Duodenal mucosa (tissue), 2 donors: ENCODE measurements at regions not wholly inside any gene's neighbourhood (a gene's known extent, or its start where the extent isn't known, plus 50 kb on each side); places are given as distances from the start of the nearest gene placed in this dataset.

Source experiments
- H3K27ac ChIP-seq: one replicate; pipeline ENCODE4 v1.7.0; 2013; ENCODE audit warnings: low read depth, low read length
- H3K27me3 ChIP-seq, 2 donors: one replicate each; pipeline ENCODE4 v1.7.0; 2013; ENCODE audit warnings: low read length in 2 of 2, control low read depth in 1 of 2; ENCODE audit not compliant: insufficient read depth in 2 of 2, control insufficient read depth in 1 of 2
- H3K36me3 ChIP-seq, 2 donors: one replicate each; pipeline ENCODE4 v1.7.0; 2013; ENCODE audit warnings: low read length in 2 of 2, control low read depth in 1 of 2; ENCODE audit not compliant: insufficient read depth in 2 of 2, control insufficient read depth in 1 of 2
- H3K4me1 ChIP-seq, 2 donors: one replicate each; pipeline ENCODE4 v1.7.0; 2013; ENCODE audit warnings: low read length in 2 of 2, control low read depth in 1 of 2; ENCODE audit not compliant: insufficient read depth in 2 of 2, control insufficient read depth in 1 of 2
- H3K4me3 ChIP-seq, 2 donors: one replicate each; pipeline ENCODE4 v1.7.0; 2013; ENCODE audit warnings: low read length in 2 of 2, low read depth in 1 of 2
- H3K9ac ChIP-seq, 2 donors: one replicate each; pipeline ENCODE4 v1.7.0; 2013; ENCODE audit warnings: low read length in 2 of 2, low read depth in 1 of 2
- H3K9me3 ChIP-seq, 2 donors: one replicate each; pipeline ENCODE4 v1.7.0; 2013; ENCODE audit warnings: low read length in 2 of 2, control low read depth in 1 of 2; ENCODE audit not compliant: control insufficient read depth in 1 of 2

DNA sequence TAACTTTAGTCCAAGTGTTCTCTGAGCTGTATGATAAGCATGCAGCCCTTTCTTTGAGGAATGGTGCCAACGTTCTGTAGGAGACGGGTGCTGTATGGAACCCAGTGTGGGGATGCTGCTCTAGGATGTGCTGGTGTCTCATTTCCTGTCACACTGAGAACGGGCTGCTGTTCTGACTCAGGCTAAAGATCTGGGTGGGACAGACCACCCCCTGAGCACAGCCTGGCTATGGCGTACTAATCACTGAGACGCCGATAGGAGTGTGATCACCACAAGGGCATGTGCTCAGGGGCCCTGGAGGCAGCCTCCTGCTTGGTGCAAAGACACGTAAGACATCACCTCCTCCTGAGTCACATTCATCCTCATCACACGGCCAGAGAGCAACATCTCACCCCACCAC, 240.4 kb downstream of the IRX2 start:
- Histone ChIP-seq H3K4me1 (no peaks in the 10 kb centered on the region), H3K27ac (no peak overlapping the region), H3K36me3 (no peaks in the 10 kb centered on the region), H3K9me3 (no peaks in the 10 kb centered on the region), H3K9ac (no peak overlapping the region), H3K27me3 (no peaks in the 10 kb centered on the region), H3K4me3 (no peak overlapping the region)

DNA sequence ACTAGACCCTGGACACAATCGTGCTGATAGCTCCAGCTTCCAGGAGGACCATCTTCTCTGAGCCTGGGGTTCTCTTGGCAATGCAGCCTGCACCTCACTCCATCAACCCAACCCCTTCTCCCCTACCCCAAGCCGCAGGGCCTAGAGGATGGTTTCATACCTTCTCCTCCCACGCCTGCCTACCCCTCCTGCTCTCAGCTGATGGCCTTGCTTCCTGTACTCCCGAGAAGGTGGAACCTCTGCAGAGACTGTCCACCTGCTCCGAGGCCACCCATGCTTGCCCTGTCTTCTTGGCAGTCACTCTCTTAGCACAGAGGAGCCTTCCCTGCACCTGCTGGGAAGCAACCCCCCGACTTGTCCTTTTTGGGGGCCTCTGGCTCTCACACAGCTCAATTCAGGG, 241.9 kb downstream of the IRX2 start:
- H3K27ac ChIP-seq = no peak overlapping the region
- no peaks in the 10 kb centered on the region for H3K27me3 ChIP-seq
- H3K9ac ChIP-seq = no peak overlapping the region
- H3K4me3 ChIP-seq = no peak overlapping the region
- no peaks in the 10 kb centered on the region for H3K36me3 ChIP-seq
- no peaks in the 10 kb centered on the region for H3K9me3 ChIP-seq
- H3K4me1 ChIP-seq = no peaks in the 10 kb centered on the region

DNA sequence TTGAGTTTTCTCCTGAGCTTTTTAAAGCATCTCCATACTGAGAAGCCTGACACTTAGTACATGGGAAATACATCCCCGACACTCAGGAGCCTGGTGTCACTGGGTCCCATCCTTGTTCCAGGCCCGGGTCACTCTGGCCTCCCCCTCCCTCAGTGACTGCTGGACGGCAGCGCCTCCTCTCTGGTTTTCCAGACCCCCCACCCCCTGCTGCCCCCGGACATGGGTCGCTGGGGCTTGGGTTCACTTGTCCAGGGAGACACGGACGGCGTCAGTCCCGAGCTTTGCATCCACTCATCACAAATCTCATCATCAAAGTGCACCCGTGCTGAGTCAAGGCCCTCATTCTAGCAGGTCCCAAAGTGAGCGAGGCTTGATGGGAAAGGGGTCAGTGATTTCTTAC, 243.0 kb downstream of the IRX2 start:
- no peak overlapping the region for H3K9ac ChIP-seq
- H3K27ac ChIP-seq = no peak overlapping the region
- no peak overlapping the region for H3K4me3 ChIP-seq
- H3K36me3 ChIP-seq = no peaks in the 10 kb centered on the region
- H3K27me3 ChIP-seq = no peaks in the 10 kb centered on the region
- H3K4me1 ChIP-seq = no peaks in the 10 kb centered on the region
- H3K9me3 ChIP-seq = no peaks in the 10 kb centered on the region

DNA sequence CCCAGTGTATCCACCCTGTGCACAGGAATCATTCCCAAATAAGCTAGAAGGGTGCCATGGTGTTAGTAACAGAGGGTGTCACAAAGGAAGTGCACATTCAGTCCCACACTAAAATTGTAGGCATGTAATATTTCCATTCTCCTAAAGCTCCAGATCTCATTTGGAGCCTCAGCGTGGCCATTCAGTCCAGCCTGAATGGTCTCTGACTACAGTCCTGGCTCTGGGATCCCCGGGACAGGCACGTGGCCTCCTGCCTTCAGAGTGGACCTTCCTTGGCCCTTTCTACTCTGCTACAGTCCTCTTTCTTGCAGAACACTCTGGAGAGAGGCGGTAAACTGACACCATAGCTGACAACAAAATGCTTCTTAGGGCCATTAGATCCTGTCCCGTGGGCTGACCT, 243.9 kb downstream of the IRX2 start:
- Histone ChIP-seq H3K27ac (no peak overlapping the region), H3K9ac (no peak overlapping the region), H3K4me1 (no peaks in the 10 kb centered on the region), H3K27me3 (no peaks in the 10 kb centered on the region), H3K9me3 (no peaks in the 10 kb centered on the region), H3K4me3 (no peak overlapping the region), H3K36me3 (no peaks in the 10 kb centered on the region)

DNA sequence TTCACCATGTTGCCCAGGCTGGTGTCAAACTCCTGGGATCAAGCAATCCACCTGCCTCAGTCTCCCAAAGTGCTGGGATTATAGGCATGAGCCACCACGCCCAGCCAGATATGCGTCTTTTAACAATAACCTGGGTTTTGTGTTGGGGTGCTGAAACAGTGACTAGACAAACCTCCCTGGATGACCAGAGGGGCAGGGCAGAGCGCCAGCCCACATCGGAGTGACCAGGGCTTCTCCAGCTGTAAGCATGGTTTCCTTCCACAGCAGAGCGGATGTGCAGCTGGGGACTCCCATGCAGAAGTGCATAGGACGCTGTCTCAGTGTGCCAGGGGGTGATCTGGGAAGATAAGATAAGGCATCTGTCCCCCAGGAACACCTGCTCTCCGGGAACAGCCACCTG, 244.9 kb downstream of the IRX2 start:
- Histone ChIP-seq H3K36me3 (no peaks in the 10 kb centered on the region), H3K27me3 (no peaks in the 10 kb centered on the region), H3K4me1 (no peaks in the 10 kb centered on the region), H3K9me3 (no peaks in the 10 kb centered on the region), H3K27ac (no peak overlapping the region), H3K9ac (no peak overlapping the region), H3K4me3 (no peak overlapping the region)

DNA sequence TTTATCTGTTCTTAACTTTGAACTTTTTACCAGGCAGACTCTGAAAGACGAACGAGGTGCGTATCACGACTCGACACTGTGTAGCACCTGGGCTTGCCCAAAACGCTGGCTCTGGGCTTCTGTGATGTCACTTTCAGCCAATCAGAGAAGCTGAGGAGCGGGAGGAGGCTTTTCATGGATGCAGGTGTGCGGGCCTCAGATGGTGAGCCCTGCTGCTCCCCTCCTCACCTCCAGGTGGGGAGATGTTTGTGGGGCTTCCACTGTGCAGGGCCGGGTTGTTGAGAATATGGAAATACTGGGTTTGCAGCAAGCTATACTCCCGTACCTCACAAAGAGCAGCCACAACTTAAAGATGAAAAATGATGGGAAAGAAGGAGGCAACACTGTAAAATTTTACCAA, 246.3 kb downstream of the IRX2 start:
- Histone ChIP-seq H3K27ac (no peak overlapping the region), H3K9ac (no peak overlapping the region), H3K9me3 (peaks cover 0 to 6% of the 10 kb centered on the region in 2 donors), H3K27me3 (no peaks in the 10 kb centered on the region), H3K4me1 (no peaks in the 10 kb centered on the region), H3K4me3 (no peak overlapping the region), H3K36me3 (no peaks in the 10 kb centered on the region)

DNA sequence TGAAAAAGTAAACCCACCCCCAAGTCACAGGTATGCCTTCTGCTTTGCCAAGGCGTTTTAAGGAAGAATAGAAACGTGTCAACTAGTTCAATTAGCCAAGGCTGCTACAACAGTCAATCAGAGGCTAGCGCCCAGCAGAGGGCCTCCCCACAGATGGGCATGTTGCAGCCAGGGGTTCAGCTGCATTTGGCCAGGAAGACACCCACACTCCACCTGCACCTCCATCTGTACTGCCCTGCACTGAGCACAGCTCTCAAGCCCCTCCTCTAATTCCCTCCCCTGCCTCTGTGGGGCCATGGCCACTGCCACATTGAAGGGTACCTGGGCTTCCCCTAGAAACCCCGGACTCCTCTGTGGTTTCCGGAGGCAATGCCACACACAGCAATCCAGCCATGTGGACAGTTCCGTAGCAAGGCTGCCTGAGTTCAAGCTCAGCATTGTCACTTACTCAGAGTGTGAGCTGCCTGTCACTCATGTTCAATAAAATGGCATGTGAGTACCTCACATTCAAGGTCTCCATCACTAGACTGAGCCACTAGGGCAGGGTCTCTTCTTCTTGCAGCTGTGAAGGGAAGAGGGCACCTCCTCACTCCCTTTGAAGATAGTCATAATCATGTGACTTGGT, 248.4 kb downstream of the IRX2 start:
- Histone ChIP-seq H3K27ac (no peak overlapping the region), H3K4me1 (no peaks in the 10 kb centered on the region), H3K4me3 (no peak overlapping the region), H3K9me3 (peaks cover 0 to 6% of the 10 kb centered on the region in 2 donors), H3K9ac (no peak overlapping the region), H3K27me3 (no peaks in the 10 kb centered on the region), H3K36me3 (no peaks in the 10 kb centered on the region)

DNA sequence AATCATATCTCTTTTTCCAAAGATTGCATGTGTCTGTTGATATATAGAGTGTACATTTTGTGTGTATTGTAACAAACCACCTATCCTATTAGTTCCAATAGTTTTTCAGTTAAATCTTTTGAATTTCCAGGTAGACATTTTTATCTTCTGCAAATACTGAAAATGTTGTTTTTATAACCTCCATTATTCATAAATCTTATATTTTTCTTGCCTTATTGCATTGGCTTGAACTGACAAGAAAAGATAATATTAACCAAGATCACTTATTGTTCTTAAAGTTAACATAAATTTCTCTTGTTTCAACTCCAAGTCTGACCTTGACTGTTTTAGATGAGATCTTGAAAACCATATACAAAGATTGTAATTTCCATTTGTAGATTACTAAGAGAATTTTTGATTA, 251.6 kb downstream of the IRX2 start:
- Histone ChIP-seq H3K27ac (no peak overlapping the region), H3K9me3 (peaks cover 0 to 6% of the 10 kb centered on the region in 2 donors), H3K36me3 (no peaks in the 10 kb centered on the region), H3K27me3 (no peaks in the 10 kb centered on the region), H3K4me1 (no peaks in the 10 kb centered on the region), H3K9ac (no peak overlapping the region), H3K4me3 (no peak overlapping the region)

DNA sequence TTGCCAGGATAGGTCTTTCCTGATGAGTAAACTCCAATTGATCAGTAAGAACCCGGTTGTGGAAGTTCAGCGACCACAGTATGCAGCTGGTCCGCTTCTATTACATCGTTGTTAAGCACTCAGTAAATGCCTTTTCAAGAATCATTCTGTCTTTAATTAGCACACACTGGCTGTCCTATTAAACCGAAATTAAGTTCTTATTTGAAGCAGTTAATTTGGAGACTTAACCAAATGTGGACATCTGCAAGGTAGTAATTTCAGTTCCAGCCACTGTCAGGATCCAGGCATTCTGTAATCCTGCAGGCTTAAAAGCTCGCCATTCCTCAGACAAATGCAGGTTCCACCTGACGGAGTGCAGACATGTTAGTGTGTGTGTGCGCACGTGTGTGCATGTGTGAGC, 254.6 kb downstream of the IRX2 start:
- Histone ChIP-seq H3K9me3 (peaks cover 0 to 13% of the 10 kb centered on the region in 2 donors), H3K4me1 (no peaks in the 10 kb centered on the region), H3K9ac (no peak overlapping the region), H3K27ac (no peak overlapping the region), H3K27me3 (no peaks in the 10 kb centered on the region), H3K4me3 (no peak overlapping the region), H3K36me3 (no peaks in the 10 kb centered on the region)

DNA sequence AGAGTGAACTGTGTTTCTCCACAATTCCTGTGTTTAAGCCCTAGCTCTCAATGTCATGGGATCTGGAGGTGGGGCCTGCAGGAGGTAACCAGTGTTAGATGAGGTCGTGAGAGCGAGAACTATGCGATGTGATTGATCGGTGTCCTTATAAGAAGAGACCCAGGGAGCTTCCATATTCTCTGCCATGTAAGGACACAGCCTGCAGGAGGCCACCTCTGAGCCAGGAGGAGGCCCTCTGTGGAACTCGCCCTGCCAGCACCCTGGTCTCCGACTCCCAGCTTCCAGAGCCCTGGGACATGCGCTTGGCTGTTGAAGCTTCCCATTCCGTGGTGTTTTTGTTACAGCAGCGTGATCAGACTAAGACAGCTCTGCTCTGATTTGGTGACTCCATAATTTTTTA, 255.4 kb downstream of the IRX2 start:
- Histone ChIP-seq H3K4me3 (no peak overlapping the region), H3K9me3 (peaks cover 2 to 13% of the 10 kb centered on the region in 2 donors), H3K4me1 (no peaks in the 10 kb centered on the region), H3K27ac (no peak overlapping the region), H3K9ac (no peak overlapping the region), H3K27me3 (no peaks in the 10 kb centered on the region), H3K36me3 (no peaks in the 10 kb centered on the region)

DNA sequence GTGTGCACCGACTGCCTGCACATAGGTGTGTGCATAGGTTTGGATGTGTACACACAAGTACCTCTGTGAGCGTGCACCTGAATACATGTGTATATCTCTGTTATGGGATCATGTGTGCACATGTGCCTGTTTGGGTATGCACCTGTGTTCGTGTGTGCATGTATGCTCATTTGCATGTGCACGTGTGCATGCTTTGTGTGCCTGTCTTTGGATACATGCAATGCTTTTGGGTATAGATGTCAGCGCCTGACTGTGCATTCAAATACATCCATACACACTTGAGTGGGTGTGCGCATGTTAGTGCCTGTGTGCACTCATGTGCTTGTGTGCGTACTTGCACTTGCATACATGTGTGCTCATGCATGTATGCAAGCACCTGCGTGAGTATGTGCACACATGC, 258.1 kb downstream of the IRX2 start:
- Histone ChIP-seq H3K36me3 (no peaks in the 10 kb centered on the region), H3K9ac (no peak overlapping the region), H3K27me3 (no peaks in the 10 kb centered on the region), H3K4me3 (no peak overlapping the region), H3K27ac (no peak overlapping the region), H3K9me3 (peaks cover 2 to 7% of the 10 kb centered on the region in 2 donors), H3K4me1 (no peaks in the 10 kb centered on the region)
